Muscle of back (tissue), 3 donors: ENCODE measurements at regions not wholly inside any gene's neighbourhood (a gene's known extent, or its start where the extent isn't known, plus 50 kb on each side); places are given as distances from the start of the nearest gene placed in this dataset.
"Not testable (repeated sequence)": the region's sequence is repeated elsewhere in the genome, so short reads cannot be mapped to it uniquely, and the experiment has no call there.

Source experiments
- DNase-seq, 3 donors: peaks; one replicate each; pipeline versions ENCODE4 v3.0.0 to v3.0.0-alpha.2; 2013

DNA sequence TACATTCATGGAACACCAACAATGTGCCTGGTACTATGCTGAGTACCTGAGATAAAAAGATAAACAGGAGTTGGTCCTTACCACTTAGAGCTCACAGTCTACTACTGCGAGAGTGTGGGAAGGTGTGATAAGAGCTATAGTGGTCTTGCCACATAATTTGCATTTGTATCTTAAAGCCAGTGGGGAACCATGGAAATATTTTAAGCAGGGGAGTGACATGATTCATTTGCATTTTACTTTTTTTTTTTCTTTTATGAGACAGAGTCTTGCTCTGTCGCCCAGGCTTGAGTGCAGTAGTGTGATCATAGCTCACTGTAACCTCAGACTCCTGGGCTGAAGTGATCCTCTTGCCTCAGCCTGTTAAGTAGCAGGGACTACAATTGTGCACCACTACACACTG, 53.6 kb downstream of the SRGAP2 start:
- DNase-seq: not testable (repeated sequence)

DNA sequence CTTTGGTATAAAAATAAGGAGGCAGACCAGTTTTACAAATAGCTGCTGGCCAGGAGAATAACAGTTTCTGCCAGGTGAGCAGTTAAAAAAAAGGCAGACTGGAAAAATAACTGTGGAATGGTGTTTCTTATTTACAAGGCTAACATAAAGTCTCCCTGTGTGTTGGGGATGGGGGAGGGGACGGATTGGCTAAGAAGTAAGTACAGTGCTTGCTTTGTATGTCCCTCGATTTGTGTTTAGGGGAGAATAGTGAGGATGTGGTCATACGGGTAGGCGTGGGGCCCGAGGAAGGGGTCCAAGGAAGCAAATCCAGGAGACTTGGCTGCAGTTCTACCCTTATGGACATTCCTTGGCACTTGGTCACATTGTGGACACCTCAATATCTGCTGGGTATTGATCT, 58.1 kb downstream of the SRGAP2 start:
- not testable (repeated sequence) for DNase-seq

DNA sequence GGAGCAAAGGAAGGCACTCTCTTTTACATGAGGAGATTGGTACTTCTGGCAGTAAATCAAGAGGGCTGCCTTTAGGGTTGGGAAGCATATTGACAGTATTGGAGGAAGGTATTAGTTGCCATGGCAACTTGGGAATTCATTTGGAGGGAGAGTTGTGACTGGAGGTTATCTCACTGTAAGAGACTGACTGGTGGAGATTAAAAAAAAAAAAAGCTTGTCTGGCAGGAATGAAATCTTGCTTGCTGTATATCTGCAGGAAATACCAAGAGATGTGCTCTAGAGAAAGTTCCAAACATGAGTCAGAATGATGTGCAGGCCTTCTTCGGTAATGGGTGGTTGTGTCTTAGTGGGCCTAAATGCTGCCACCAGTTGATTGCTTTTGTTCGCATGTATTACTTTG, 59.1 kb downstream of the SRGAP2 start:
- not testable (repeated sequence) for DNase-seq

DNA sequence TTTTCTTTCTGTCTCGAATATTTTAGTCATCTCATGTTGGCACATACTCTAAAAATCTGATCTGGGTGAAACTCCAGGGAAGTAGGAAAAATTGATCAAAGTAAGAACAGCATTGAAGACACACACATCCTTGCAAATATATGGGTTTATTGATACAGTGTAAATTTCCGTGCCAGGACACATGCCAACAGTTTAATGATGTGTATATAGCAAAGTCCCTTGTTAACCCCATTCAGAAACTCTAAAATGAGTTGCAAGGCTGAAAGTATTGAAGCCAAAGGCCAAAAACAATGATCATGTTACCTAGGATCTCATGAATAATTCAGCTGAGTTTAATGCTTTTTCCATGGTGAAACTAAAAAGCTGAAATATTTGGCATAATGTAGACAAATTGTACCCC, 61.6 kb downstream of the SRGAP2 start:
- not testable (repeated sequence) for DNase-seq

DNA sequence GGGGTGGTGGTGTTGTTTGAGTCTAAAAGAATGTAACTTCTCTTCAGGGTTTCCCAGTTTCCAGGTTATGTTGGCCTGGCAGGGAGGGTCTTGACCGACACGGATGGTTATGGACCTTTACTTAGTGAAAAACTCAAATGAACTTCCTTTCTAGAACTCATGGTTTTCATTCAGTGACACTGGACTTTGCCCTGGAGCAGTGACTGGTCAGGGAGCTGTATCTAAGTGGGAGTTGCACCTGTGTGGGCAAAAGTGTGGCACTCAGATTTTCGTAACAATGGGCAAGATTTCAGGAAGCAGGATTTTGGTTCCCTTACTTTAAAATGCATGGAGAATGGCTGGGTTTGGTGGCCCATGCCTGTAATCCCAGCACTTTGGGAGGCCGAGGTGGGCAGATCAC, 67.8 kb downstream of the SRGAP2 start:
- not testable (repeated sequence) for DNase-seq

DNA sequence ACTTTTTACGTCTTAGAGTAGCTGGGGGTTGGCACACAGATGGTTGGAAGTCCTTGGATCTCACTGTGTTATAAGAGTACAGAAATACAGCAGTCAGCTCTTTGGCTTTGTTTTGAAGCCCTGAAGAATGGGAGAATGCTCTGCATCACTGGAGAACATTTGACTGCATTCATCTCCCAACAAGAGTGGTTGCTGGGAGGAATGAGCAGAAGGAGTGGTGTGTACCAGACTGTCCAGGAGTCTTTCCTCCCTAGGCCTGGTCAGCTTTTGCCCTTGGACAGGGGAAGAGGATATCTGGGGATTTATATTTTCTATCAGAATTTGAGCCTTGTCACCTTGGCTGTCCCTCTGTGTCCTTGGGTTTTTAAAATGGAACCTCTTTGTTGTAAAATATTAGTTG, 69.8 kb downstream of the SRGAP2 start:
- DNase-seq: not testable (repeated sequence)

DNA sequence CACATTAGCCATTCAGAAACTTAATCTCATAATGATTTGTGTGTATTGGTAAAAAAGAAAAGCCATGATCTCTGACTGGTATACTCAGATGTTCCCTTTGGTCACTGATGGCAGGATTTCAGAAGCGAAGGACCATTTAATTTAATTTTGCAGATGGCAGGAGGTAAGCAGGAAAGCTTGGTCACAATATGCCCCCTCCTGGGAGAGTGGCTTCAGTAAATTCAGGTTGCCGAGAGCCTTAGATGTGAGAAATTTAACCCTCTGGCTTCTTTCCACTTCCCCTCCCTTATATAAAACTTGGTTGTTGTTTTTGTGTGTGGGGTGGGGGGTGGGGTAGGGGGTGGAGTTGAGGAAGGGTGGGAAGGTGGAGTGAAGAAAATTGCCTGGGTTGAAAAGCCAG, 72.8 kb downstream of the SRGAP2 start:
- not testable (repeated sequence) for DNase-seq

DNA sequence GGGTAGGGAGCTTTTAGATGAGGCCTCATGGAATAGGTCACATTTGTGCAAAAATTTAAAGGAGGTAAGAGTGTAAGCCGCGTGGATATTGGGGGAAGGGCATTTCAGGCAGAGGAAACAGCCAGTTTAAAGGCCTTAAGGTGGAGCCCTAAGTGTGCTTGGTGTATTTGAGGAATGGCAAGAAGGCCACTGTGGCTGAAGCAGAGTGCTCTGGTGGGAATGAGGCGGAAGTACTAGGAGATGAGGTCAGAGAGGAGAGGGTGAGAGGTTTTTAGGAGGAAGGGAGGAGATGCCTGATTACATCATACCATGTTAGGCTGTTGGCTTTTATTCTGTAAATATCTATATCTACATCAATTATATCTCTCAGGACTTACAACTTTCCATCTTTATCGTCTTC, 75.3 kb downstream of the SRGAP2 start:
- peak in 1 of 3 donors; percentile 1 for DNase-seq

DNA sequence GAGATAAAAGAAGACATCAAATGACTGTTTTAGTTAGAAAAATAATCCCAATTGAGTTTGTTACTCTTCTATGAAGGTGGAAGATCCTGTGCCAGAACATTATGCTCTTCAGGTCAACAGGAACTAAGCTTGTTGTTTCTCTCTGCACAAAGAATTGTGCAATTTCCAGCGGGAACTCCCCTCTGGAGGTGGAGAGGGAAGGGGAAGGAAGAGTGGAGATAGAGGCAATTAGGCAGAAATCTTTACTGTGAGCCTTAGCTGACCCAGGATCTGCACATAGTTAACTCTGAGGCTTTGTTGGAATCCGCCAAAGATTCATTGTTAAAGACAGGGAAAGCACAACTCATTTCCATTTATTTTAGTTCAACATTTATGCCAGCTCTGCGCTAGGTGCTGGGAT, 77.3 kb downstream of the SRGAP2 start:
- not testable (repeated sequence) for DNase-seq

DNA sequence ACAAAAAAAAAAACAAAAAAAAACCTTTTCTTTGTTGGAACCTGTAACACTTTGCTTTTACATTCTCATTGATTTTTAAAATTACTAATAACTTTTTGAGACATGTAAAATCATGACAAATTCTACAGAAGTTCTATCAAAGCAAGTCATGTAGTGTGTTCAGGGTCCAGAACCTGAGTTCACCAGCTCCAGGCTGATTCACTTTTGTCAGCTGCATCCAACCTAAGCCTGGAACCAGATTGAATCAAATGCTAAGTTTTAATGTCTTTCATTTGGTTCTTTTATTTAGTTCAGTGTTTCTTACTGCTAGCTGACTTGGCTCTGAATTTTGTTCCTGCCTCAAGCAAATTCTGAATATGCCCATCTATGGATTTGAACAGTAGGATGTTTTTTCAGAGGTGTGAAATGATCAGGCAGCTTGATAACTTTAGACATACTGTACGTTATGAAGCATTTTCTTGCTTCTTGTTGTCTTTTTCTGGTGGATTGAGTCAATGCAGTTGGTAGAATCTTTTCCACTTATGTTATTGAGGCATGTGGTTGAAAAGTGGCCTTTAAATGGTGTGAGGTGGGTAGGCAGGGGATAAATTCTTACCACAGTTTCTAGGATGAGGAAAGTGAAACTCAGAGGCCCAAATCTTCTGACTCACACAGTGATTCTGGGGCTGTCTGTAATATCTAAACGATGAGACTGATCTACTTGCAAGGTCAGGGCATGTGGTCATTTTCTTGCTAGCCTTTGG, 78.7 kb downstream of the SRGAP2 start:
- not testable (repeated sequence) for DNase-seq

DNA sequence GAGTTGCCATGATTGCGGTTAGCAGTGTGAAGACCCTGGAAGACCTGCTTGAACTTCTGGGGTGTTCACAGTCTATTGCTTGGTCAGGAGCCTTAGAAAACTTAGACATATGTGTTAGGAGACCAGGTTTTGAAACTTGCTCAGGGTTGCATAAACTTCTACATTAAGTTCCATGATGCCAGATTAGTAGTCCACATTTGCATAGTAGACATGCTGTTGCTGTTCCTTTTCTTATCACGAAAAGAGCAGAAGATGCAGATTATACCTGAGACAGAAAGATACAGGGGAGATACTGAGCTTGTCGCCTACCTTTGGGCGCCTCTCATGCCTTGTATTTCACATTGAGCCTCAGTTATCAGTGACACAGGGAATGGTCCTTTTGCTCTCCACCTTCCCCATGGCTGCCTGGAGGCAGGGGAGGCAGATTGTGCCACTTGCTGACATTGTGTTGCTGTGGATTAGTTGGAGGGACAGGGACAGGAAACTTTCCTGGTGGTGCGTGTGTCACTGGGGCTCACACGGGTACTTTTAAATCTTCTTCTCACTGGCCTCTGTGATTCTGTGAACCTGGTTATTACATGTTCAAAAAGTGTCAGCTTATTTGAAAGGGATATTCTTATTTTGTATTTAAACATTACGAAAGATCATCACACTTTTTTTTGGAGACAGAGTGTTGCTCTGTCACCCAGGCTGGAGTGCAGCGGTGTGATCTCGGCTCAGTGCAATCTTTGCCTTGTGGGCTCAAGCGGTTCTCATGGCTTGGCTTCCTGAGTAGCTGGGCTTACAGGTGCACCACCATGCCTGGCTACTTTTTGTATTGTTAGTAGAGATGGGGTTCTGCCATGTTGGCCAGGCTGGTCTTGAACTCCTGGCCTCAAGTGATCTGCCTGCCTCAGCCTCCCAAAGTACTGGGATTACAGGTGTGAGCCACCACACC, 82.0 kb downstream of the SRGAP2 start:
- DNase-seq: not testable (repeated sequence)

DNA sequence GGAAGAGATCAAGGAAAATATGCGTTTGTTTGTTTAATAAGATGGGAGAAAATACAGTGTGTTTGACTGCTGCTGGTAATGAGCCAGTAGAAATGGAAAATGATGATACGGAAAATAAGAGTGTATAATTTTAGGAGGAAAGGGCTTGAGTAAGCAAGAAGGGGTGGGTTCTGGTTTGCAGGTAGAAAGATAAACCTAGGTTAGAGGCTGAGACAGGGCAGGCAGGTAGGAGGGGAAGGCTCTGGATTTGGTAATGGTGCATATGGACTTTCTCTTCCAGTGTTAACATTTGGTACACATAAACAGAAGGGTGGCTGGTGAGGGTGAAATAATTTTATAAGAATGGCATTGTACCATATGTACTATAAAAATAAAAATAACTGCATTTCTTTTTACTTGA, 84.4 kb downstream of the SRGAP2 start:
- DNase-seq: not testable (repeated sequence)

DNA sequence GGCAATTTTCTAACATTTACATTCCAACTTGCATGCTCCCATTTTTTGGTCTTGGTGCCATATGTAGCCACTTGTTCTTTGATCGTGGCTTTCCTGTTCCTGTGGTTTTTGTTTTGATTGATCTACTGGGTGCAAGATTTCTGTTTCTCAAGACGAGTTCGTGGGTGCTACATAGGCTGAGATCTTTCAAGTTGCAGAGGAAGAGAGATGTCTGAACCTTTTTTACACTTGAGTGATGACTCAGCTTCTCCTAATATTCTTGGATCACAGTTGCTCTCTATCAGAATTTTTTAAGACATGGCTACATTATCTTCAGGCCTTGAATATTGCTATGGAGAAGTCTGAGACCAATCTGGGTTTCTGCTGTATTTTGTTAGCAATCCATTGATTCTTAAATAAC, 85.1 kb downstream of the SRGAP2 start:
- DNase-seq: not testable (repeated sequence)

DNA sequence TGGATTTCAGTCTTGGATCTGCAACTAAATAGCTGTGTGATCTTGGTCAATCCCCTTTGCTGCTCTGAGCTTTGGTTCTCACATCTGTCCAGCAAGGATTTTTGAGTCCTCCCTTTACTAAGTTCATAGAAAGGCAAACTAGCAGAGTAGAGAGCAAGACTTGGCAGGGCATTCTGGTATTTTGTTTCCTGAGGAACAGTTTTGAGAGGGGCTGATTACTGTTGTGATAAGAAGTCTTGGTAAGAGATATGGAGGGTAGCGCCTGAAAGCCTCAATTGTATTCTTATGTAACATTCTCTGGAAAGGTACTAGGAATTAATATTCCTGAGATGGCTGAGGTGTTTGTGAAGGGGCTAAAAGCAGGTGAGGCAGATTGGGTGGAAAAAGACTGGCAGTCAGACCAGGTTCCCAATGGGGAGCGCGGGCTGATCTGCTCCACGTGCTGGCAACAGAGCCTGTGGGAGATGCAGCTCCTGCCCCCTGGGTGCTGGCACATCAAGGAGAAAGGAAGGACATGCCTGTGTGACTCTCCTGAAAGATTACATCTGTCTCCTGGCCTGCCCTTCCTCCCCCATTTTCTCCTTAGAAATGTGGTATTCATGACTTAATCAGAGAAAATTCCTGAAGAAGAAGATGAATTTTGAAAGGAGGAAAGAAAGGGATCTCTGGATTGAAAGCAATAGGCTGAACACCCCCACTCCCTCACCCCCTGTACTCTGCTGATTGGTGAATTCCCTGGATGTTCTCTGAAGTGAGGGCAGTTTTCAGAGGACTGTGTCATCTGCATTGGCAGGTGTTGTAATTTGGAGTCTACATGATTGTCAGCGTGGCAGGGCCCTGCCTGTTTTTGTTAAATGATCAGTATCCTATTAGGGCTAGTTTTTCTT, 94.0 kb downstream of the SRGAP2 start:
- DNase-seq: not testable (repeated sequence)

DNA sequence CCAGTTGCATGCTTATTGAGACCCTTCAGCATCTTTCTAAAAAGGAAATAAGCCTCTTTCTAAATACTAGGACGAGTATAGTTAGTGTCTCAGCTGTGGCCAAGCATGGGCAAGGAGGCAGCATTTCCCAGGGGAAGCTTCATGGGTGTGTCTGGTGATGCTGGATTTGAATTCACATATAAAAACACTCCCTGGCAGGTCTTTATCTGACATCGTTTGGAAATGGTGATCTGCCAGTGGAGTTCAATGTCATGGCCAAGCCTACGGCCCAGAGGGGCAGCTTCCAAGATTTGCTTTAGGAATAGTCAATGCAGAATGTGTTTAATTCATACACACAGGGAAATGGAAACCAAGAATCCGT, 94.7 kb downstream of the SRGAP2 start:
- DNase-seq: not testable (repeated sequence)

DNA sequence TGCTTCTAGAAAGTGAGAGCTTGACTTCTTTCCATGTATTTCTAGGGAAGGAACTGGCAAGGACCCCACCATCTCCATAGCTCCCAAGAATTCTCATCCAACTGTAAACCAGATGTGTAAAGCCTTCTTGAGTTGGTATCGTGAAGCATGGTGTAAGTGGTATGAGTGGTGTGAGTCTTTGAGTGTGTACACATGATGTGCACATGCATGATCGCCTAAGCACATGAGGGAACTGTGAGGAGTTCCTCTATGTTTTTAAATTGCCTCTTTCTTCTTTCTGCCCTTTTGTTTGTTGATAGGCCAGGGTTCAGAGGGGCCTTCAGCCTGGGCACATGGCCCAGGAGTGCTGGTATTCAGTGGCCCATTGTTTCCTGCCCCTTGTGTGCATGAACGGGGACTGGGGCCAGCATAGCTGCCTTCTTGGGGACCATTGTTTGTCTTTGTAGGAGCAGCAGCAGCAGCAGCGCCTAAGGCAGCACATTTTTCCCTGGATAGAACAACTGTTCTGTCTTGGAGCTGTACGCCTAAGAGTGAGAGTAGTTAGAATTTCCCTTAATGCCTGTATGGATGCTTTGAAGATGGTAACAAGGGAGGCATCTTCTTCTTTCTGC, 95.9 kb downstream of the SRGAP2 start:
- not testable (repeated sequence) for DNase-seq

DNA sequence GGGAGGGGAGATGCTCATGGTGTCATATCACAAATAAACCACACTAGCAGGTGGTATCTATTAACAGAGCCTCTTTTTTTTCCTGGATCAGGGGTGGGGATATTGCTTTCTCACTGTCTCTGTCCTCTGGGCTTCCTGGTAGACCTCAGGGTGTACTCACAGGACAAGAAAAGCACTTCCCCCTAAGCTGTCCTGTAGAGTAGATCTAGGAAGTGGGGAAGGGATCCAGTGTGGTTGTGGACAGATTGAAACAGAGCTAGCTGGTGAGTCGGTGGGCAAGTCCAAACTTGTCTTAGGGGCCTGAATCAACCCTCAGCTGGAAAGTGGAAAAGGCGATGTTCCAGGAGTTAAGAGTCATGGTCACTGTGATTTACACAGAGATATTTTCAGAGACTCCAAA, 96.6 kb downstream of the SRGAP2 start:
- not testable (repeated sequence) for DNase-seq

DNA sequence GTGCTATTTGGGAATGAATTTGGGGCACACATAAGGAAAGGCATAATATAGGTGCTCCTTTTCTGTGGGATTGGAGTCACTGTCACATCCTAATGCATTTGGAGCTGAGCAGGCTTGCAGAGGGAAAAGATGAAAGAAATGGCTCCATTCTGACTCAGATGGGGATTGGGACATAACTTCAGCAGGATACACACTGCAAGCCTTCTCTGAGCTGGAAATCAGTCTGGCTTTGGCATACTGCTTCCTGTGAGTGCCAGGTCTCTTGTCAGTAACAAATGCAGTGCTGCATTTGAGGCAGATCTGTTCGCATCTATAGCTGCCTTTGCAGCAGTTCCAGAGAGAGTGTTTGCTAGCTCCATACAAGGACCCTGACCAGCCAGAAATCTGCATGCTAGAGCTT, 98.7 kb downstream of the SRGAP2 start:
- not testable (repeated sequence) for DNase-seq

DNA sequence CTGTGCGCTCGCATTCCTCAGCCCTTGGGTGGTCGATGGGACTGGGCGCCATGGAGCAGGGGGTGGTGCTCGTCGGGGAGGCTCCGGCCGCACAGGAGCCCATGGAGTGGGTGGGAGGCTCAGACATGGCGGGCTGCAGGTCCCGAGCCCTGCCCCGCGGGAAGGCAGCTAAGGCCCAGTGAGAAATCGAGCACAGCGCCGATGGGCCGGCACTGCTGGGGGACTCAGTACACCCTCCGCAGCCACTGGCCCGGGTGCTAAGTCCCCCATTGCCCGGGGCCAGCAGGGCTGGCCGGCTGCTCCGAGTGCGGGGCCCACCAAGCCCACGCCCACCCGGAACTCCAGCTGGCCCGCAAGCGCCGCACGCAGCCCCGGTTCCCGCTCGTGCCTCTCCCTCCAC, 104.1 kb downstream of the SRGAP2 start:
- not testable (repeated sequence) for DNase-seq

DNA sequence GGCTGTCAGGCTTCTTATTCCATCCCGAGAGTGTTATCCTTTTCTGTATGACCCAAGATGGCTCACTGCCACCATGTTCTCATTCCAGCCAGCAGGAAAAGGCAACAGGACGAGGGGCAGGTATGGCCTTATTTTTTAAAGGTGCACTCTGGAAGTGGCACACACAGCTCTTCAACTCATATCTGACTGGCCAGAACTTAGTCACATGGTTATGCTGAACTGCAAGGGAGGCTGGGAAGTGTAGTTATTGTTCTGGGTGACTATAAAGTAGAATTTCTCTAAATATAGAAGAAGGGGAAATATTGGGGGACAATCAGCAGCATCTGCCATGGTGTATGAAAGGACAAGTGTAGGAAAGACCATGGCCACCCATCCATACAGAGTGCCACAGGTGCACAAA, 107.6 kb downstream of the SRGAP2 start:
- DNase-seq: not testable (repeated sequence)

DNA sequence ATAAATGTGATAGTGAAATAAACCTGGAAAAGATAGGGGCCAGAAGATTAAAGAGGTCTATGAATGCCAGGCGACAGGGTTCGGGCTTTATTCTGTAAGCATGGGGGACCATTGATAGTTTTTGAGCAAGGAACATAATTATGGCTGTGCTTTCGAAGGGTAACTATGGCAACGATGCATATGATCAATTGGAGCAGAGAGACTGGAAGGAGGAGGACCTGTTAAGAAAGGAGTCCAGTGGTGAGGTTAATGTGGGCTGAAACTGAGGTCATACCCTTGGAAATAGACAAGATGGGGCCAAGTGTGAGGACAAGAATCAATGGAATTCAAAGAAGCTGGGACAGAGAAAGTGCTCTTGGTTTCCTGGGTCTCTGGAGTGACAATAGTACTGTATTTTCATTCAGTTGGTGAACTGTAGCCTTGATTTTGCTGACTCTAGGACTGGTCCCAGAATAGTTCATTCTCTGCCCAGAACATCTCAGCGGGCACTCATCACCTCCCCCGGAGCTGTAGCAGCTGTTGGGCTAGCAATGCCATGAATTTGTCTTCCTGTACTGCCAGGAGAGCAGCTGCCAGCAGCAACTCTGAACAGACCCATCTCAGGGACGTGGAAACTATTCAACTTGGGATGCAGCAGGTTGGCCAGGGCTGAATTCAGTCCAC, 108.4 kb downstream of the SRGAP2 start:
- peak; percentile 37 to 67 (median 44) for DNase-seq
